SK-N-SH (cell line): ENCODE measurements at regions not wholly inside any gene's neighbourhood (a gene's known extent, or its start where the extent isn't known, plus 50 kb on each side); places are given as distances from the start of the nearest gene placed in this dataset.

Source experiments
- CTCF ChIA-PET: fragments of 300-600, 350-600 bp; formaldehyde crosslinking; extraction: SDS; loops from one replicate; lab custom pipeline; 2021; lab: Yijun Ruan, JAX
- POLR2A ChIA-PET: fragments of 350-600 bp; sonication (Branson Sonifier 250); formaldehyde crosslinking; extraction: SDS; loops from one replicate; lab custom pipeline; 2020; ENCODE audit warnings: antibody characterized with exemption, inconsistent platforms; lab: Yijun Ruan, JAX
- DNase-seq: peaks from one replicate; pipeline ENCODE4 v3.0.0; 2012
- H2AFZ ChIP-seq: fragments of 200-600 bp; sonication (generic); 2 replicates; pipeline ENCODE4 v1.8.1; 2016; ENCODE audit warnings: antibody characterized with exemption, mild to moderate bottlenecking, low read depth
- H3F3A ChIP-seq: fragments of 200-600 bp; sonication (generic); replicated peaks from 2 replicates; pipeline ENCODE3; 2016; ENCODE audit warnings: antibody characterized with exemption, mild to moderate bottlenecking; ENCODE audit not compliant: insufficient read depth
- H3K27ac ChIP-seq, 2 experiments: fragments of 200-500 bp in 1 of 2; fragments of 200-600 bp in 1 of 2; sonication (Bioruptor generic) in 1 of 2; sonication (generic), shearing (Covaris generic) in 1 of 2; 2 replicates each; pipeline versions ENCODE4 v1.5.1 to v1.6.1; 2014 to 2016; ENCODE audit warnings: low read depth in 2 of 2, inconsistent platforms in 1 of 2, low read length in 1 of 2, mild to moderate bottlenecking in 1 of 2, mixed read lengths in 1 of 2
- H3K27me3 ChIP-seq: fragments of 200-600 bp; sonication (generic), shearing (Covaris generic); 2 replicates; pipeline ENCODE4 v1.6.1; 2016; ENCODE audit warnings: mixed run types; ENCODE audit not compliant: insufficient read depth
- H3K36me3 ChIP-seq, 2 experiments: fragments of 200-500 bp in 1 of 2; fragments of 200-600 bp in 1 of 2; sonication (Bioruptor generic) in 1 of 2; sonication (generic) in 1 of 2; replicated peaks in 1 of 2; 2 replicates each; pipeline versions ENCODE3 to v1.5.1; 2014 to 2016; ENCODE audit warnings: low read length in 1 of 2, mild to moderate bottlenecking in 1 of 2; ENCODE audit not compliant: insufficient read depth in 2 of 2, control insufficient read depth in 1 of 2
- H3K4me1 ChIP-seq, 2 experiments: fragments of 200-500 bp in 1 of 2; fragments of 200-600 bp in 1 of 2; sonication (Bioruptor generic) in 1 of 2; sonication (generic), shearing (Covaris generic) in 1 of 2; 2 replicates each; pipeline versions ENCODE4 v1.5.1 to v1.6.1; 2014 to 2016; ENCODE audit warnings: low read depth in 1 of 2, low read length in 1 of 2, mixed run types in 1 of 2; ENCODE audit not compliant: insufficient read depth in 2 of 2, control insufficient read depth in 1 of 2
- H3K4me2 ChIP-seq: fragments of 200-600 bp; sonication (generic), shearing (Covaris generic); 2 replicates; pipeline ENCODE4 v1.6.1; 2017; ENCODE audit warnings: mixed run types
- H3K4me3 ChIP-seq, 2 experiments: fragments of 200-500 bp in 1 of 2; fragments of 200-600 bp in 1 of 2; sonication (Bioruptor generic) in 1 of 2; sonication (generic), shearing (Covaris generic) in 1 of 2; 2 replicates each; pipeline versions ENCODE4 v1.5.1 to v1.8.1; 2014 to 2016; ENCODE audit warnings: low read depth in 2 of 2, inconsistent platforms in 1 of 2, low read length in 1 of 2, mild to moderate bottlenecking in 1 of 2, mixed read lengths in 1 of 2, moderate library complexity in 1 of 2
- H3K79me2 ChIP-seq: fragments of 200-600 bp; sonication (generic); 2 replicates; pipeline ENCODE4 v1.8.1; 2017; ENCODE audit warnings: mild to moderate bottlenecking; ENCODE audit not compliant: insufficient read depth
- H3K9ac ChIP-seq: fragments of 200-600 bp; sonication (generic); 2 replicates; pipeline ENCODE4 v1.6.1; 2017; ENCODE audit warnings: mixed run types
- H3K9me2 ChIP-seq: fragments of 200-600 bp; sonication (generic); 2 replicates; pipeline ENCODE4 v1.6.1; 2017; ENCODE audit warnings: mixed run types
- H3K9me3 ChIP-seq: fragments of 200-600 bp; sonication (generic); 2 replicates; pipeline ENCODE4 v1.6.1; 2017; ENCODE audit warnings: mixed run types, mild to moderate bottlenecking, moderate library complexity
- H4K20me1 ChIP-seq: fragments of 200-600 bp; sonication (generic); 2 replicates; pipeline ENCODE4 v1.6.1; 2017; ENCODE audit warnings: mild to moderate bottlenecking, mixed run types; ENCODE audit not compliant: insufficient read depth
- ELF1 ChIP-seq: IDR thresholded peaks from 2 replicates; pipeline ENCODE4 v1.4.0; 2012
- EP300 ChIP-seq, 2 experiments: IDR thresholded peaks; 2 replicates each; pipeline versions ENCODE4 v1.4.0 to v1.6.1; 2012; ENCODE audit warnings: borderline replicate concordance in 1 of 2, low read depth in 1 of 2, low read length in 1 of 2
- EZH2phosphoT487 ChIP-seq: fragments of 200-600 bp; sonication (generic); IDR thresholded peaks from 2 replicates; pipeline ENCODE4 v1.6.1; 2017; ENCODE audit warnings: low read depth, mixed run types, mild to moderate bottlenecking, antibody characterized with exemption, moderate library complexity, borderline replicate concordance
- FOSL2 ChIP-seq: IDR thresholded peaks from 2 replicates; pipeline ENCODE4 v1.4.0; 2012; ENCODE audit warnings: low read depth, mild to moderate bottlenecking, moderate library complexity, borderline replicate concordance
- FOXJ3 ChIP-seq: sonication (generic); formaldehyde crosslinking; IDR thresholded peaks from 2 replicates; pipeline ENCODE4 v1.5.1; 2020; ENCODE audit warnings: mild to moderate bottlenecking, missing genetic modification reagents
- GABPA ChIP-seq: IDR thresholded peaks from 2 replicates; pipeline ENCODE4 v1.4.0; 2012; ENCODE audit warnings: low read depth, mild to moderate bottlenecking
- GATA2 ChIP-seq: sonication (generic); formaldehyde crosslinking; IDR thresholded peaks from 2 replicates; pipeline ENCODE4 v1.5.0; 2020; ENCODE audit warnings: mild to moderate bottlenecking, missing genetic modification reagents
- JUND ChIP-seq: IDR thresholded peaks from 2 replicates; pipeline ENCODE4 v1.4.0; 2012
- MEF2A ChIP-seq: IDR thresholded peaks from 2 replicates; pipeline ENCODE4 v1.4.0; 2012; ENCODE audit warnings: low read depth, borderline replicate concordance
- MXI1 ChIP-seq: IDR thresholded peaks from 2 replicates; pipeline ENCODE4 v1.6.1; 2012; ENCODE audit warnings: mild to moderate bottlenecking, low read depth, low read length, improper control_type of control experiment
- NFIC ChIP-seq: IDR thresholded peaks from 2 replicates; pipeline ENCODE4 v1.4.0; 2012; ENCODE audit warnings: borderline replicate concordance
- NRF1 ChIP-seq: IDR thresholded peaks from 2 replicates; pipeline ENCODE4 v1.6.1; 2012; ENCODE audit warnings: low read depth, mild to moderate bottlenecking, low read length
- RFX5 ChIP-seq: IDR thresholded peaks from 2 replicates; pipeline ENCODE4 v1.6.1; 2012; ENCODE audit warnings: mild to moderate bottlenecking, improper control_type of control experiment, low read length
- TAF1 ChIP-seq: IDR thresholded peaks from 2 replicates; pipeline ENCODE4 v1.6.1; 2012; ENCODE audit warnings: low read depth, mild to moderate bottlenecking, low read length, moderate library complexity, borderline replicate concordance
- WGBS: methylation state at CpG from one replicate; pipeline ENCODE4 v1.1.6; 2017; ENCODE audit warnings: low lambda C conversion rate; 5-methylcytosine and 5-hydroxymethylcytosine counted together
- TF ChIP-seq, protein P1 (sequence below): IDR thresholded peaks from 2 replicates; pipeline ENCODE4 v1.6.1; 2012; ENCODE audit warnings: mild to moderate bottlenecking, low read depth, low read length, moderate library complexity
- TF ChIP-seq, protein P2 (sequence below): fragments of 150-350 bp; IDR thresholded peaks from 2 replicates; pipeline ENCODE4 v1.6.1; 2016; ENCODE audit warnings: mild to moderate bottlenecking, low read depth, low read length
- TF ChIP-seq, protein P3 (sequence below): IDR thresholded peaks from 2 replicates; pipeline ENCODE4 v1.4.0; 2012; ENCODE audit warnings: low read depth
- TF ChIP-seq, protein P4 (sequence below): fragments of 150-350 bp; IDR thresholded peaks from 2 replicates; pipeline ENCODE4 v1.6.1; 2017; ENCODE audit warnings: antibody characterized with exemption, low read length, low read depth, borderline replicate concordance
- TF ChIP-seq, protein P5 (sequence below): fragments of 200-600 bp; sonication (generic); IDR thresholded peaks from 2 replicates; pipeline ENCODE4 v1.6.1; 2017; ENCODE audit warnings: antibody characterized with exemption, mild to moderate bottlenecking, moderate library complexity

DNA sequence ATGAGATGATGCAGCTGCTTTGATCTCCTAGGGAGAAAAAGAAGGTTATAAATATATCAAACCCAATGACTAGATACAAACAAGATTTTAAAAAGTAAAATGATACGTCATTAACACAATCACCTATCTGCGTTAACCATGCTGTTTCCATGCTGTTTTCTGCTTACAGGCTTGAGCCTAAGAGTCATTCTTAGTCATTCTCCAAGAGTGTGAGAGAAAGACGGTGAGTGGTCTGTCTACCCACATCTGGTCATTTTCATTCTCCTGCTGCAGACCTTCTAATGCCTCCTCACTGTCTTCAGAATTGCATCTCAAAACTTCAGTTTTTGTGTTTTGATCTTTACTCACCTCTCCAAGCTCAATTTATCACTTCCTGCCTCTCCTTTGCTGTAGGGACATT lies 98.0 kb upstream of the ELMO1 start:
- Histone ChIP-seq H3K27ac (no peak overlapping the region), H3K36me3 (no peaks in the 10 kb centered on the region), H3F3A (no peaks in the 10 kb centered on the region), H3K9me3 (peaks cover 5% of the 10 kb centered on the region; the same call in 1 of the 2 replicates), H3K4me3 (no peak overlapping the region), H3K4me2 (no peak overlapping the region), H3K9ac (no peak overlapping the region), H3K27me3 (no peaks in the 10 kb centered on the region), H3K79me2 (no peaks in the 10 kb centered on the region), H4K20me1 (no peaks in the 10 kb centered on the region), H2AFZ (no peak overlapping the region), H3K9me2 (no peaks in the 10 kb centered on the region), H3K4me1 (no peaks in the 10 kb centered on the region; a peak in 1 of 4 replicates)
- ChIA-PET POLR2A (no interaction called here), CTCF (interaction anchor here (1.3 to 2.1 kb wide), 4 partner anchors 12 to 338 kb away, joined by 3 to 8 read pairs (median 5); no protein-coding TSS in a partner anchor)
- WGBS = 17% methylated on average over 3 of the region's 3 CpGs
- TF ChIP-seq, protein P1, sequence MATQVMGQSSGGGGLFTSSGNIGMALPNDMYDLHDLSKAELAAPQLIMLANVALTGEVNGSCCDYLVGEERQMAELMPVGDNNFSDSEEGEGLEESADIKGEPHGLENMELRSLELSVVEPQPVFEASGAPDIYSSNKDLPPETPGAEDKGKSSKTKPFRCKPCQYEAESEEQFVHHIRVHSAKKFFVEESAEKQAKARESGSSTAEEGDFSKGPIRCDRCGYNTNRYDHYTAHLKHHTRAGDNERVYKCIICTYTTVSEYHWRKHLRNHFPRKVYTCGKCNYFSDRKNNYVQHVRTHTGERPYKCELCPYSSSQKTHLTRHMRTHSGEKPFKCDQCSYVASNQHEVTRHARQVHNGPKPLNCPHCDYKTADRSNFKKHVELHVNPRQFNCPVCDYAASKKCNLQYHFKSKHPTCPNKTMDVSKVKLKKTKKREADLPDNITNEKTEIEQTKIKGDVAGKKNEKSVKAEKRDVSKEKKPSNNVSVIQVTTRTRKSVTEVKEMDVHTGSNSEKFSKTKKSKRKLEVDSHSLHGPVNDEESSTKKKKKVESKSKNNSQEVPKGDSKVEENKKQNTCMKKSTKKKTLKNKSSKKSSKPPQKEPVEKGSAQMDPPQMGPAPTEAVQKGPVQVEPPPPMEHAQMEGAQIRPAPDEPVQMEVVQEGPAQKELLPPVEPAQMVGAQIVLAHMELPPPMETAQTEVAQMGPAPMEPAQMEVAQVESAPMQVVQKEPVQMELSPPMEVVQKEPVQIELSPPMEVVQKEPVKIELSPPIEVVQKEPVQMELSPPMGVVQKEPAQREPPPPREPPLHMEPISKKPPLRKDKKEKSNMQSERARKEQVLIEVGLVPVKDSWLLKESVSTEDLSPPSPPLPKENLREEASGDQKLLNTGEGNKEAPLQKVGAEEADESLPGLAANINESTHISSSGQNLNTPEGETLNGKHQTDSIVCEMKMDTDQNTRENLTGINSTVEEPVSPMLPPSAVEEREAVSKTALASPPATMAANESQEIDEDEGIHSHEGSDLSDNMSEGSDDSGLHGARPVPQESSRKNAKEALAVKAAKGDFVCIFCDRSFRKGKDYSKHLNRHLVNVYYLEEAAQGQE = no peak
- TF ChIP-seq, protein P2, sequence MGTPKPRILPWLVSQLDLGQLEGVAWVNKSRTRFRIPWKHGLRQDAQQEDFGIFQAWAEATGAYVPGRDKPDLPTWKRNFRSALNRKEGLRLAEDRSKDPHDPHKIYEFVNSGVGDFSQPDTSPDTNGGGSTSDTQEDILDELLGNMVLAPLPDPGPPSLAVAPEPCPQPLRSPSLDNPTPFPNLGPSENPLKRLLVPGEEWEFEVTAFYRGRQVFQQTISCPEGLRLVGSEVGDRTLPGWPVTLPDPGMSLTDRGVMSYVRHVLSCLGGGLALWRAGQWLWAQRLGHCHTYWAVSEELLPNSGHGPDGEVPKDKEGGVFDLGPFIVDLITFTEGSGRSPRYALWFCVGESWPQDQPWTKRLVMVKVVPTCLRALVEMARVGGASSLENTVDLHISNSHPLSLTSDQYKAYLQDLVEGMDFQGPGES = no peak
- TF ChIP-seq EZH2phosphoT487 = no peak
- TF ChIP-seq JUND = no peak
- TF ChIP-seq GABPA = no peak
- TF ChIP-seq ELF1 = no peak
- TF ChIP-seq, protein P3, sequence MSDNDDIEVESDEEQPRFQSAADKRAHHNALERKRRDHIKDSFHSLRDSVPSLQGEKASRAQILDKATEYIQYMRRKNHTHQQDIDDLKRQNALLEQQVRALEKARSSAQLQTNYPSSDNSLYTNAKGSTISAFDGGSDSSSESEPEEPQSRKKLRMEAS = no peak
- no peak for TF ChIP-seq TAF1
- no peak for TF ChIP-seq NRF1
- no peak for TF ChIP-seq FOXJ3
- DNase-seq = no peak

DNA sequence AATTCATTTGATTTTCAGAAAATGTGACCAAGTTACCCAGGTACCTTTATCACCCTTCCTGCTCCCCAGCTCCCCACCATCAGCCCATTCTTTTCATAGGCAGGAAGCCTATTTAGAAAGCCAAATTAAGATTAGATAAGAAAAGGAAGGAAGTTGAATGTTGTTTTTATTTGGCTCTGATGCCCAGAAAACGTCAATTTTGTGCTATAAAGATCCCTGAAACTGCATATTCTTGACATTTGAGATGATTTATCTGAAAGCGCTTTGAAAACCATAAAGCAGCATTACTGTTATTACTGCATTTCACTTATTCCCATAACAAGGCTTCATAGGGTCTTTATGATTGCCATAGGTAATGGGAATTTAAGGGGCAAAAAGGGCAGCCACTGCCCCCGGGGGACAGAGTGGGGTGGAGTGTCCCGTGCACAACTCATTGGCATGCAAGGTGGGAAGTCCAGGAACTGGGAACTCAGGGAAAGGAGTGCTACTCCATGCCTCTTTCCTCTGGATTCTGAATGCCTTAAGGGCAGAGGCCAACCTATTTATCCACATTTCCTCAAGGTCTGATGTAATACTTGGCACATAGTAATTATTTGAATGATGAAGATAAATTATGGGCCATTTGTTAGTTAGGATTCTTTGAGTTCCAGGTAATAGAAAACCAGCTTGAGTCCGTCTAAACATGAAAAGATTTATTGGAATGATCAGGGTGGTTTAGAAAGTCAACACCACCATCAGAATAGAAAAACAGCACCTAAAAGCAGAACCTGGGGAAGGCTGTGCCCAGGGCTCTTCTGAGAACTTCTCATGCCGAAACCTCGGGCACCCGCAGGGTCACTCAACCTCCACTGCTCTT lies 100.6 kb upstream of the ELMO1 start:
- no peak overlapping the region for H3K4me2 ChIP-seq
- H3K4me3 ChIP-seq = no peak overlapping the region
- POLR2A ChIA-PET = no interaction called here
- no peaks in the 10 kb centered on the region for H3F3A ChIP-seq
- peaks cover 3% of the 10 kb centered on the region; the same call in 1 of the 2 replicates for H3K9me3 ChIP-seq
- no peak for TF ChIP-seq RFX5
- TF ChIP-seq EP300 (IDR thresholded peaks at IDR 0.05; ENCODE audit: borderline replicate concordance in 1 of 2, low read depth in 1 of 2, low read length in 1 of 2) = no peak
- TF ChIP-seq FOSL2 = no peak
- TF ChIP-seq MXI1 = no peak
- TF ChIP-seq MEF2A = no peak
- no peak for TF ChIP-seq GATA2
- TF ChIP-seq ELF1 = no peak
- no peak for TF ChIP-seq GABPA
- TF ChIP-seq JUND = no peak
- TF ChIP-seq, protein P4, sequence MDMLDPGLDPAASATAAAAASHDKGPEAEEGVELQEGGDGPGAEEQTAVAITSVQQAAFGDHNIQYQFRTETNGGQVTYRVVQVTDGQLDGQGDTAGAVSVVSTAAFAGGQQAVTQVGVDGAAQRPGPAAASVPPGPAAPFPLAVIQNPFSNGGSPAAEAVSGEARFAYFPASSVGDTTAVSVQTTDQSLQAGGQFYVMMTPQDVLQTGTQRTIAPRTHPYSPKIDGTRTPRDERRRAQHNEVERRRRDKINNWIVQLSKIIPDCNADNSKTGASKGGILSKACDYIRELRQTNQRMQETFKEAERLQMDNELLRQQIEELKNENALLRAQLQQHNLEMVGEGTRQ = no peak
- TF ChIP-seq, protein P5, sequence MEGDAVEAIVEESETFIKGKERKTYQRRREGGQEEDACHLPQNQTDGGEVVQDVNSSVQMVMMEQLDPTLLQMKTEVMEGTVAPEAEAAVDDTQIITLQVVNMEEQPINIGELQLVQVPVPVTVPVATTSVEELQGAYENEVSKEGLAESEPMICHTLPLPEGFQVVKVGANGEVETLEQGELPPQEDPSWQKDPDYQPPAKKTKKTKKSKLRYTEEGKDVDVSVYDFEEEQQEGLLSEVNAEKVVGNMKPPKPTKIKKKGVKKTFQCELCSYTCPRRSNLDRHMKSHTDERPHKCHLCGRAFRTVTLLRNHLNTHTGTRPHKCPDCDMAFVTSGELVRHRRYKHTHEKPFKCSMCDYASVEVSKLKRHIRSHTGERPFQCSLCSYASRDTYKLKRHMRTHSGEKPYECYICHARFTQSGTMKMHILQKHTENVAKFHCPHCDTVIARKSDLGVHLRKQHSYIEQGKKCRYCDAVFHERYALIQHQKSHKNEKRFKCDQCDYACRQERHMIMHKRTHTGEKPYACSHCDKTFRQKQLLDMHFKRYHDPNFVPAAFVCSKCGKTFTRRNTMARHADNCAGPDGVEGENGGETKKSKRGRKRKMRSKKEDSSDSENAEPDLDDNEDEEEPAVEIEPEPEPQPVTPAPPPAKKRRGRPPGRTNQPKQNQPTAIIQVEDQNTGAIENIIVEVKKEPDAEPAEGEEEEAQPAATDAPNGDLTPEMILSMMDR = no peak
- TF ChIP-seq NFIC = no peak
- no peak overlapping the region for H2AFZ ChIP-seq
- H3K27ac ChIP-seq = no peak overlapping the region
- H4K20me1 ChIP-seq = no peaks in the 10 kb centered on the region
- DNase-seq = no peak
- 48% methylated on average over 8 of the region's 8 CpGs for WGBS
- H3K79me2 ChIP-seq = no peaks in the 10 kb centered on the region
- H3K9ac ChIP-seq = no peak overlapping the region
- no peaks in the 10 kb centered on the region for H3K36me3 ChIP-seq
- H3K27me3 ChIP-seq = no peaks in the 10 kb centered on the region
- H3K4me1 ChIP-seq = no peaks in the 10 kb centered on the region; a peak in 1 of 4 replicates
- no peaks in the 10 kb centered on the region for H3K9me2 ChIP-seq
- CTCF ChIA-PET = no interaction called here
